ENCODE measurements at regions not wholly inside any gene's neighbourhood (a gene's known extent, or its start where the extent isn't known, plus 50 kb on each side); places are given as distances from the start of the nearest gene placed in this dataset.

DNA sequence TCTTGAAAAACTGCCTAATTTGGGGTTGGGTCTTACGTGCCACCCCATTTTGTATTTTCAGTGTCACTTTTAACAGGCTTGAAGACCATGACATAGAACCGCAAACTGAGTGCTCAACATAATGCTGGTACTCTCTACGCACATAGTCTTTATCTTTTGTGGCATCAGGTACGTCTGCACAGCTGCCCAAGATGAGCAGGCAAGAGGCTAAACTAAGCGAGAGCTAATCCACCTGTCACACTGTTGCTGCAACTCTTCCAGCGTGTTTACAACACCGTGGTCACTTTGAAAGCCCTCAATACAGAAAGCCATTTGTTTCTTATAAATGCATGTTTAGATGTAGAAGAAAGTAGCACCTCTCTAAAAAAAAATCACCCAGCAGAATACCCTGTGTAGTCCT is 270.0 kb upstream of the TCF4 start:
- H3K27me3 ChIP-seq (ENCODE audit: insufficient read depth, low read depth, severe bottlenecking), result no peaks in the 10 kb centered on the region
- TF ChIP-seq CTCF (IDR thresholded peaks at IDR 0.05; ENCODE audit: low read depth, low read length), result no peak

GRCh38 chr18:55857409-55857808 is 269.4 kb upstream of the TCF4 start:
- no peak for DNase-seq
- TF ChIP-seq CTCF (IDR thresholded peaks at IDR 0.05; ENCODE audit: low read depth, low read length), result no peak
- H3K27me3 ChIP-seq (ENCODE audit: insufficient read depth, low read depth, severe bottlenecking), result no peaks in the 10 kb centered on the region
- no peak overlapping the region for H3K27ac ChIP-seq
- H3K36me3 ChIP-seq, result no peaks in the 10 kb centered on the region
- H3K4me3 ChIP-seq (ENCODE audit: low read depth, low read length), result no peak overlapping the region
- no peaks in the 10 kb centered on the region for H3K9me3 ChIP-seq (ENCODE audit: severe bottlenecking)

More for the DNA sequence above, 270.0 kb upstream of the TCF4 start:
- H3K36me3 ChIP-seq, result no peaks in the 10 kb centered on the region
- H3K9me3 ChIP-seq (ENCODE audit: severe bottlenecking), result no peaks in the 10 kb centered on the region
- no peak overlapping the region for H3K4me3 ChIP-seq (ENCODE audit: low read depth, low read length)
- H3K27ac ChIP-seq, result no peak overlapping the region
- peak; percentile 38 for DNase-seq

DNA sequence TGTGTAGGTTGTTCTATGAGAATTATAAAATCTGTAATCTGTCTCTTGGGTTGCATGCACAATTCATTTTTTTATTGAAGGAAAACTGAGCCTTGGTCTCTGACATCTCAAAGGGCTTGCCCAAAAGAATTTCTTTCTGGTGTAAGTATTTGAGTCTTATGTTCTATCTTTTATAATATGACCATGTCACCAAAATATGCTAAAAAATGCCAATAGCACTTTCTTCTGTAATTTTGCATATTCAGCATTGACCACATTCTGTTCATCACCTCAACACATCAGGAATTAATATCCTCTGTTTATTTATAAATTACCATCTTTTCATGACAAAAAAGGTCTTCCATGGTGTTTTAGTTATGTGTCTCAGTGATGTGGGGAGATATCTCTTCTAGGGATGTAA is 268.7 kb upstream of the TCF4 start:
- no peak for DNase-seq
- TF ChIP-seq CTCF (IDR thresholded peaks at IDR 0.05; ENCODE audit: low read depth, low read length), result no peak

GRCh38 chr18:55856229-55856628 is 268.2 kb upstream of the TCF4 start:
- no peak for DNase-seq

More for the DNA sequence above, 268.7 kb upstream of the TCF4 start:
- Histone ChIP-seq H3K27ac (no peak overlapping the region), H3K4me3 (ENCODE audit: low read depth, low read length) (no peak overlapping the region), H3K9me3 (ENCODE audit: severe bottlenecking) (no peaks in the 10 kb centered on the region), H3K36me3 (no peaks in the 10 kb centered on the region), H3K27me3 (ENCODE audit: insufficient read depth, low read depth, severe bottlenecking) (no peaks in the 10 kb centered on the region)

GRCh38 chr18:55853268-55853667 is 265.3 kb upstream of the TCF4 start:
- Histone ChIP-seq H3K27ac (no peak overlapping the region), H3K9me3 (ENCODE audit: severe bottlenecking) (no peaks in the 10 kb centered on the region), H3K4me3 (ENCODE audit: low read depth, low read length) (no peak overlapping the region), H3K36me3 (no peaks in the 10 kb centered on the region), H3K27me3 (ENCODE audit: insufficient read depth, low read depth, severe bottlenecking) (no peaks in the 10 kb centered on the region)
- TF ChIP-seq CTCF (IDR thresholded peaks at IDR 0.05; ENCODE audit: low read depth, low read length), result no peak
- no peak for DNase-seq

More at GRCh38 chr18:55856229-55856628, 268.2 kb upstream of the TCF4 start:
- no peak for TF ChIP-seq CTCF (IDR thresholded peaks at IDR 0.05; ENCODE audit: low read depth, low read length)
- H3K4me3 ChIP-seq (ENCODE audit: low read depth, low read length), result no peak overlapping the region
- H3K27me3 ChIP-seq (ENCODE audit: insufficient read depth, low read depth, severe bottlenecking), result no peaks in the 10 kb centered on the region
- no peak overlapping the region for H3K27ac ChIP-seq
- no peaks in the 10 kb centered on the region for H3K9me3 ChIP-seq (ENCODE audit: severe bottlenecking)
- H3K36me3 ChIP-seq, result no peaks in the 10 kb centered on the region

DNA sequence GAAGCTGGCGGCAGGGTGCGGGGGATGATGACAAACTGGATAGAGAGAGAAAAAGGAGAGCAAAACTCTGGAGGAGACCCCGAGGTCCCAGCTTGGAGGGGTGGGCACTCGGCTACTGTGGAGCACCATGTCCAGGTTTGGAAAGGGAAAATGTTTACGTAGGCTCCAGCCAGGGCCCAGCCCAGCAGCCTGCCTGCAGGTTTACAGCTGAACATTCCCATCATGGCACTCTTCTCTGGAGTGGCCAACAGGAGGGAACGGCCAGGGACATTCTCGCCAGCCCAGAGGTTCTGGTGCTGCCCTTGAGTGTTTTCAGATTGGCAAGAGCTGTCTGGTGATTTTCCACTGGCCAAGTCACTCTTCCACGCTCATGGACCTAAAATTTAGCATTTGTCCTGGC is 262.9 kb upstream of the TCF4 start:
- no peak overlapping the region for H3K4me3 ChIP-seq (ENCODE audit: low read depth, low read length)
- no peak for DNase-seq
- H3K27ac ChIP-seq, result no peak overlapping the region
- no peaks in the 10 kb centered on the region for H3K9me3 ChIP-seq (ENCODE audit: severe bottlenecking)
- H3K27me3 ChIP-seq (ENCODE audit: insufficient read depth, low read depth, severe bottlenecking), result no peaks in the 10 kb centered on the region
- no peaks in the 10 kb centered on the region for H3K36me3 ChIP-seq
- no peak for TF ChIP-seq CTCF (IDR thresholded peaks at IDR 0.05; ENCODE audit: low read depth, low read length)
